ENCODE measurements at regions not wholly inside any gene's neighbourhood (a gene's known extent, or its start where the extent isn't known, plus 50 kb on each side); places are given as distances from the start of the nearest gene placed in this dataset.
A peak's percentile ranks its signal among the peaks of the same experiment; 100 is the strongest.

DNA sequence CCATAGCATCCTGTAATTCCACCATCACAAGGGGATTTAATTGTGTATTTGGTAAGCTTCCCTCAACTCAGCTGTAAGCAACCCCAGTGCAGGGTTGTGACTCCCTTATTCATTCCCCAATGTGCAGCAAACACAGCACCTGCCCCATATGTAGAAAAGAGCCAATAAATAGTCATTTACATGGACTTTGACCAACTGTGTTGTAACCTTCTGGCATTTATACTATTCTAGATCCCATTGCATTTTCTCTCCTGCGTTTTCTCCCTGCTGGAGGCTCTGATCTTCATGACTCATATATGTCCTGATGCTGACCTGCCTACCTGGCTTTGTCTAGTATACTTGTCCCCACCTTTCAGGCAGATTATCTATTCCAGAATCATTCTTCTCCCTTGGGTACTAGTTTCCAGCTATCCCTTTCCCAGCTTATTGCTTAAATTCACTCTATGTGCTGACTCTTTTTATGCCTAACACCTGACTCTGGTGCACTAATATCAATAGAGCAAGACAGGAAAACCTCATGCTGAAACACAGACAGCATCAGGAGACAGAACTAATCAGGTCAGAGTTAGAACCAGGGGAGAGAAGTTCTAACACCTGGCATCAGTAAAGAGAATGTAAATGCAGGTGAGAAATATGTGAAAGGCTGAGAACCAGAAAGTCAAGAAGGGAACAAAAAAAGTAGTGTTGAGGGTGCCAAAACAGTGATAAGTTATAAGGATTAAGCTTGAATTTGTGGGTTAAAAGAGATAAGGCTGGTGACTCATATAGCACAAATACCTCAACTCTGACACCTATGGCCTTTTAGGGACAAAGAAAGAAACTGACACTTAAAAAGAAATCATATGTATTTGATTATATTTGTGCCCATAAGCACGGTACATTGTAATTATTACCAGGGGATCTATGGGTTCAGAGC lies 402.7 kb downstream of the IPMK start:
- no peak for DNase-seq

DNA sequence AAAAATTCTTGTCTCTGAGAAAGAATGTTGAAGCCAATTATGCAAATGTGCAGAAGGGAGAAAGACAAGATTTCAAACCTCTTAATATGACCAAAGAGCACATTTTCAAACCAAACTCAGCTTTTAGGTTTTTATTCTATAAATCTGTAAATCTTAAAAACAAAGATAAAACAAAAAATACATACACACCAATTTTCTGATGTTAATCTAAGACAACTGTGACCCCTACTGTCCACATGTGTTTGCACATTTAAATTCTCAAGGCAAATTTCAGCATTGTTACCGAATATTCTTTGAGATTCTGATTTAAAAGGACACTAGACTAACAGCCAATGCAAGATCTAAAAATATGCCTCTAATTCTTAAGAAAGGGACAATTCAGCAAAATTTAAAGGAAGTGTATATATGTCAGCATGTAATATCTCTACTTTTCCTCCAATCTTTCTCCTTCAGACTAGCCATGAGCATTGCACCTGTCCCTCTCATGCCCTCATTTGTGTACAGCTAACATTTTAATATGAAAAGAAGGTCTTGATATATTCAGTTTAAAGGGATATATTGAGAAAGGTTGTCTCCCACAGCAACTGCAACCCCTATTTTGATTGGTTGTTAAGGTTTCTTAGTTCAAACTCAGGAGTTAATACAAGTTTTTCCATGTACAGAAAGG lies 417.9 kb downstream of the IPMK start:
- peak; percentile 9 for DNase-seq

DNA sequence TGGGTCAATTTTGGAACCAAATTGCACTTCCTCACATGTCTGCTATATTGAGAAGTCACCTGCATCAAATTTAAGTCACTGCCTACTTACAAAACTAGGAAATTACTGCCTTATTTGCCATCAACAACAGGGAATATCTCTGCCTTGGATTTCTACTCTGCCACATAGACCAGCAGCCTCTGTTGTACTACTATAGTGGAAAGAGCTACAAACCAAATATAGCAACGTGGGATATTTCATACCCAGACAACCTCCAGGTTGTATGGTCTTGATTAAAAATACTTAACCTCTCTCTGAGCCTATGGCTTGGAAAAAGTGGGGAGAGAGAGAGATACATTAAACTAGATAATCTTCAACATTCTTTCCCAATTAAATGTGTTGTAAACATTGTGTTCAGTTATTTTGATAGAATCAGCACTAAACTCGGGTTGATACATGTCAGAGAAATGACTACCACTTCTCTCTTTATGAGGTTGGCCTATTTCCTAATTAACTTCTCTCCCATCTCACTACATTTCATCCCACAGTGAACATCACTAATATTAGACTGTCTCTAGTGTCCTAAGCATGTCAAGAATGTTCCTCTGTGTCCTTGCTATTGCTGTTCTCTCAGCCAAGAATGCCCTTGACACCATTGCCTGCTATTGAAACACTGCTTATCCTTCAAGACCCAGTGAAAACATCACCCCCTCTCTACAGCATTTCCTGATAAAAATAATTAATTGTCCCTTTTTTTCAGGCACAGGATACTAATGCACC lies 421.2 kb downstream of the IPMK start:
- DNase-seq, result no peak

DNA sequence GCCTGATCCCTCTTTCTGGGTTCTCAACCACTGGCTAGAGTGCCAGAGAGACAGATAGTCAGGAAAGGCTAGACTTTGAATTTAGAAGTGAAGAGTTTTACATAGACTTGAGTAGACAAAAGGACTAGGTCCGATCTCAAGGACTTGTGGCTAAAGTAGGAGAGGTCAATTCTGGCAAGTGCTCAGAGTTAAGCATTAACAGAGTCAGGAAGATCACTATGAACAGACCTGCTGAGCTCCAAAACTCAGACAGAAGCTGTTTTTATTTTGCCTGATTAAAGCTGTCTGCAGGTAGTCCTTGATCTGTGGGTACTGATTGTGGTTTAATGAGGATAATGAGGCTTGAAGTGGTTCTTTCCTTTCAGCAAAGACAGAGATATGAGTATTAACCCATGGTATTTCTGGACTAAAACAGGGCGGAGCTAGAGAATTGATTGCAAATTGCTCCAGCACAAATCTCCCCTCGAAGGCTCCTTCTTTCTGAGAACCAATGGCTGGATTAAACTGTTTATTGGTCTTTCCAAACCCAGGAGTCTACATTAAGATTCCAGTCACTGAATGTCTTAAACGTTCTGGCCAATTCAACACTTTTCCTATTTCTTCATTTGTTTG lies 423.2 kb downstream of the IPMK start:
- DNase-seq, result no peak

DNA sequence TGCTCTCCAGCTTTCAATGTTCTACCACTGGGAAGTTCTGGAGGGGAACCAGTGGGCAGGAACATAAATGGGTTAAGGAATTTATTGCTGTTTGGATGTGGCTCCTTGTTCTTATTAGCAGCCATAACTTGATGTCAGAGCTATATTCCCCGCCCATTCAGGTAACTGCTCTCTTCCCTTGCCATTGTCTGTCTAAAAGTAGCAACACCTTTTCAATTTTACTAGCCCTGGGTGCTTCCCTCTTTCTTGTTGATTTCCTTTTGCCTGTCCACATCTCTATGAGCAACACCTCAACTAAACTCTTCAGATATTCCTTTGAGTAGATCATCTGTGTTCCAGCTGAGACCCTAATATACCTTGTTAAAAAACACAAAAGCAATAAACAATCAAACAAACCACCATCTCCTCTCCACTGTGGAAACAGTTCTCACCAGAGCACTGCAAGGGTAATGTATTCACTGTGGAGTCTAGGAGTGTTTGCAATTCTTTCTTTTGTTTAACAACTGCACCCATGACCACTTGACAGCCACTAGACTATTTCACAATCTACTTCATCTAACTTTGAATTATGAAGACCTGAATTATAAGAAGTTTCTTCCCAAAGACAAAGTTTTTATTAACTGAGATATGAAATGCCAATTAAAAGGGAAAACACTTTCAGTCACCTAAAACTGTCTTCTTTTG lies 436.7 kb downstream of the IPMK start:
- no peak for DNase-seq

- DNase-seq, result no peak
Measured at GRCh38 chr10:57825015-57825414, 442.7 kb downstream of the IPMK start.

- no peak for DNase-seq
Measured at GRCh38 chr10:57823398-57823797, 444.3 kb downstream of the IPMK start.

- DNase-seq, result no peak
Measured at GRCh38 chr10:57822965-57823364, 444.7 kb downstream of the IPMK start.

DNA sequence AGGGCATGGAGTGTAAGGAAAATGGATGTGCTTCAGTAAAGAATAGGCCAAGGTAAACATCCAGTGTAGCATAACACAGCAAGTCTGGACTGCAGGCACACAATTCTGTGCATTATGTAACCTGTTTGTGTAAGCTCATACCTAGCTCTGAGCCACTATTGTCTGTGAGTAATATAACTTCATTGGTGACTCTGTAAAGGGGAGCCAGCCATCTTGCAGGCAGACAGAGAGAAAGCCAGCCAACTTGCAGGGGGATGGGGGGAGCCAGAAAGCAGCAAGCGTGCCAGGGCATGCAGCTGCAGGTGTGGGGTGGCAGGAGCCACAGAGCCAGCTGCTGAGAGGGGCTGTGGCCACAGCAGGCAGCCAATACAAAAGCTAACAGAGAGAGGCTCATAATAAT lies 449.2 kb downstream of the IPMK start:
- no peak for DNase-seq

DNA sequence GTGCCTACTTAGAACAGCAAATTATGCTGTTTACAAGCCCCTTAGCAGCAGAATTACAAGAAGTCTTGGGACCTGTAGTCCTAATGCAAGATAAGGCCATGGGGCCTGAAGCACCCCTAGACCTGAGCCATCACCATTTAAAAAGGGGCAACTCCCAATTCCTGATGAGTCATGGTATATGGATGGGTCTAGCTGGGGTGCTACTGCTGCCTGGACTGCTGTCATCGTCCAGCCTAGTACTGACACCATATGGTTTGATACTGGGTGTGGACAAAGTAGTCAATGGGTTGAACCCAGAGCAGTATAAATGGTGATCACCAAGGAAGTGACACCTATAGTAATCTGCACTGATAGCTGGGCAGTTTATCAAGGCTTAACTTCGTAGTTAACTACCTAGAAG lies 450.0 kb downstream of the IPMK start:
- no peak for DNase-seq

- DNase-seq, result no peak
Measured at GRCh38 chr10:57815949-57816348, 451.7 kb downstream of the IPMK start.

GRCh38 chr10:57809961-57810360 lies 457.7 kb downstream of the IPMK start:
- no peak for DNase-seq

DNA sequence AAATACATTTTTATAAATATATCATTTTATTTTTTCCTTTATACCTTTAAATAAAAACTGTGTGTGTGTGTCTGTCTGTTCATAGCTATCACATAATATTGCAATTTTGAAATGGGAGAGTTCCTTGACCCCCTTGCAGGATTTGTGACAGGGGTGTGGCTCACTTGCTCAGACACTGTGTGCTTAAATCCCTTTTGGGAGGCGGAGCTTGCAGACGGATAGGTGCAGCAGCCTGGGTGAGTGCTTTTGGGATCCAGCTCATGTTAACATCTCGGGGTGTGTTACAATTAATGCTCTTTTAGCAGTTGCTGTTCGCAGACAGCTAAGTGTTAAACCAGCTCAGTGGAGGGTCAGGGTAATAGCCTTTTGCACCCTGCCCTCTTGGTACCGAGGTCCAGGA lies 459.8 kb downstream of the IPMK start:
- DNase-seq, result no peak

DNA sequence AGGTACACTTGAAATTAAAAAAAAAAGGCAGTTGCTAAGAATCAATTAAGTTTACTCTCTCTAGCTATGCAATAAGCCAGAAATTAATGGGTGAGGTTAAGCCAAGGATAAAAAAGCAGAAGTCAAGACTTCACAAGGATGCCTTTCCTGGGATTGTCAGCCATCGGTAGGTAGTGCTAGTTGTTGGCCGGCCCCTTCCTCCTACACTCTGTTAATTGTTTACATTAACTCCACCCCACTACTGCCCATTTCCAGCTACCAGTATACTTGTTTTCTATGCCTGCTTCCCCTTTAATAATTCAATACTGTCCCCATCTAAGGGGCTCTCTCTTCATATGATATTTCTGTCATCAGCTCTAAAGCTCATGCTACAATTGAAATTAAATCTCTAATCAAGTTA lies 461.0 kb downstream of the IPMK start:
- no peak for DNase-seq

DNA sequence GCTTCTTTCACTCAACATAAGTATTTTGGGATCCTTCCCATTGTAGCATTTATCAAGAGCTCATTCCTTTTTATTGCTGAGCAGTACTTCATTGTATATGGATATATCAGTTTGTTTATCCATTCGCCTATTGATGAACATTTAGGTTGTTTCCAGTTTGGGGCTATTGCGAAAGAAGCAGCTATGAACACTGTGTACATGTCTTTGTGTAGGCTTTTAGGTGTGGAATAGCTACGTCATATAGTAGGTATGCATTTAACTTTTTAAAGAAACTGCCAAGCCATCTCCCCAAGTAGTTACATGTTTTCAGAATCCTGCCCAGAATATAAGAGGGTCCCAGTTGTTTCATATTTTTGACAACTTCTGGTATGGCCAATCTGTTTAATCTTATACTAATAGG lies 468.1 kb downstream of the IPMK start:
- no peak for DNase-seq

- DNase-seq, result no peak
Measured at GRCh38 chr10:57798830-57799229, 468.9 kb downstream of the IPMK start.

DNA sequence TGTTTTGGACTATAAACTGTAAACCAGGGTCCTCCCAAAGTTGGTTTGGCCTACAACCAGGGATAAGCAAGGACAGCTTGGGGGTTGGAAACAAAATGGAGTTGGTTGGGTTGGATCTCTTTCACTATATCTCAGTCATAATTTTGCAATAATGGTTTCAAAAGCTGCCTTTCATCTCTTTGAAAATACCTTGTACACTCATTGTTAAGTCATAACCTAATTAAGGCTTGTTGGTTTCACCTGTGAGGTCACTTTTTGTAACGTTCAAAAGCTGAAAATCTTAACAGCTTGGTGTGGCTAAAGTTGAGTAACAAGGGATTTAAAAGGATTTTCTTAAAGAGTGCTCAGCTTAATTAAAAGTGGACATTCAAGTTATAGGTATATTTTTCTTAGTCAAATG lies 476.1 kb downstream of the IPMK start:
- DNase-seq, result no peak

GRCh38 chr10:57790703-57791102 lies 477.0 kb downstream of the IPMK start:
- DNase-seq, result no peak

DNA sequence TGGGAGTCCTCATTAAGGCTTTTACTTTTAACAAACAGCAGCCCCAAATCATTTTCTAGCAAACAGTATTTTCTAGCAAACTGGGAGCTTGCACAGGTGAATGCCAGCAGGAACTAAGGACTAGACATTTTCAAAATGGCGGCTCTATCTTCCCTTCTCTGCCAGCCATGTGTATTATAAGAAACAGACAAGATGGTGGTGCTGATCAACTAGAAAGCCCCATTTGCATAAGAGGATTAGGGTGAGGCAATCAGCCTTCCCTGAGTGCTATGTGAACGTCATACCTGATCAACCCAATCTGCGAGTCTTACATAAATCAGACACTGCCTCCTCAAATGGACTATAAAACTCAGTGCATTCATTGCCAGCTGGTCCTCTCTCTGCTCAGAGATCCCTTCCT lies 479.6 kb downstream of the IPMK start:
- no peak for DNase-seq

GRCh38 chr10:57786850-57787750 lies 480.6 kb downstream of the IPMK start:
- DNase-seq, result no peak

- no peak for DNase-seq
Measured at GRCh38 chr10:57786331-57786730, 481.4 kb downstream of the IPMK start.
